Transverse colon (tissue), 4 donors: ENCODE measurements at regions not wholly inside any gene's neighbourhood (a gene's known extent, or its start where the extent isn't known, plus 50 kb on each side); places are given as distances from the start of the nearest gene placed in this dataset.

Experiments
- DNase-seq: peaks from one replicate; pipeline ENCODE4 v3.0.0-alpha.2; 2019
- H3K27ac ChIP-seq, 4 donors: fragments of 200-600 bp; sonication (generic); 2 replicates each; pipeline ENCODE4 v1.5.1; 2016 to 2018; ENCODE audit warnings: inconsistent platforms in 4 of 4
- H3K27me3 ChIP-seq: fragments of 200-600 bp; sonication (generic); 2 replicates; pipeline ENCODE4 v1.5.1; 2017; ENCODE audit warnings: inconsistent platforms
- H3K36me3 ChIP-seq, 4 donors: fragments of 200-600 bp; sonication (generic); 2 replicates each; pipeline ENCODE4 v1.5.1; 2017 to 2019; ENCODE audit warnings: inconsistent platforms in 4 of 4
- H3K4me1 ChIP-seq, 4 donors: fragments of 200-600 bp; sonication (generic); 2 replicates each; pipeline ENCODE4 v1.5.1; 2017 to 2020; ENCODE audit warnings: inconsistent platforms in 4 of 4
- H3K4me3 ChIP-seq, 4 donors: fragments of 200-600 bp; sonication (generic); 1 replicate in 1 of 4; 2 replicates in 3 of 4; pipeline versions ENCODE4 v1.5.1 to v1.6.1; 2017 to 2019; ENCODE audit warnings: inconsistent platforms in 4 of 4
- H3K9me3 ChIP-seq, 2 donors: fragments of 200-600 bp; sonication (generic); 2 replicates each; pipeline ENCODE4 v1.5.1; 2017 to 2019; ENCODE audit warnings: inconsistent platforms in 2 of 2
- CTCF ChIP-seq, 5 experiments: fragments of 200-600 bp in 3 of 5; fragments of 450-650 bp in 2 of 5; sonication (generic) in 3 of 5; IDR thresholded peaks; 1 replicate in 2 of 5; 2 replicates in 3 of 5; pipeline ENCODE4 v1.5.1; 2016 to 2017; ENCODE audit warnings: antibody characterized with exemption in 5 of 5, inconsistent platforms in 3 of 5, mild to moderate bottlenecking in 2 of 5, moderate library complexity in 1 of 5
- EP300 ChIP-seq: sonication (generic); formaldehyde crosslinking; IDR thresholded peaks from one replicate; pipeline ENCODE4 v1.6.1; 2017; ENCODE audit warnings: antibody characterized with exemption, low read depth
- POLR2A ChIP-seq: fragments of 450-650 bp; IDR thresholded peaks from one replicate; pipeline ENCODE4 v1.6.1; 2016; ENCODE audit warnings: antibody characterized with exemption, mild to moderate bottlenecking, moderate library complexity
- POLR2AphosphoS5 ChIP-seq, 3 donors: sonication (generic); formaldehyde crosslinking; IDR thresholded peaks; one replicate each; pipeline ENCODE4 v1.6.1; 2016; ENCODE audit warnings: antibody characterized with exemption in 3 of 3
- WGBS, 2 donors: methylation state at CpG; one replicate each; pipeline ENCODE4 v1.1.5; 2018; ENCODE audit warnings: low coverage in 1 of 2; 5-methylcytosine and 5-hydroxymethylcytosine counted together
- in situ Hi-C, 4 donors: fragments of 200-750 bp; cut with MboI; loops; one replicate each; pipeline versions ENCODE4 v1.15.0 to v1.15.1; 2017; ENCODE audit warnings: low sequenced_read_pairs in 3 of 4, low pct_ligation_motif_present in 1 of 4, low pct_unique_long_range_greater_than_20kb in 1 of 4
- intact Hi-C: fragments of 100-400 bp; cut with DNase I; formaldehyde crosslinking; loops from one replicate; pipeline ENCODE4 v1.15.1; 2023; ENCODE audit warnings: low total_unique reads

- WGBS, 2 donors: 38 to 54% methylated on average over 2 of the region's 2 CpGs
- TF ChIP-seq CTCF (IDR thresholded peaks at IDR 0.05) (no peak), EP300 (no peak), POLR2A (no peak), POLR2AphosphoS5 (IDR thresholded peaks at IDR 0.05) (no peak)
Observed at GRCh38 chr6:126524811-126525326, 185.0 kb downstream of the CENPW start.

GRCh38 chr6:126526547-126526946 lies 186.6 kb downstream of the CENPW start:
- no peak overlapping the region for H3K27ac ChIP-seq
- no peak for DNase-seq
- no peaks in the 10 kb centered on the region for H3K36me3 ChIP-seq
- H3K27me3 ChIP-seq: no peaks in the 10 kb centered on the region
- intact Hi-C loops (no loop called here), in situ Hi-C loops (no loop called here)
- no peaks in the 10 kb centered on the region for H3K9me3 ChIP-seq
- 86 to 93% methylated on average over 2 of the region's 2 CpGs for WGBS, 2 donors
- peaks cover 0 to 21% (median 6%) of the 10 kb centered on the region in 4 donors for H3K4me1 ChIP-seq
- TF ChIP-seq POLR2AphosphoS5 (IDR thresholded peaks at IDR 0.05): no peak
- TF ChIP-seq POLR2A: no peak
- no peak for TF ChIP-seq CTCF (IDR thresholded peaks at IDR 0.05)
- TF ChIP-seq EP300: no peak
- no peak overlapping the region for H3K4me3 ChIP-seq

More at GRCh38 chr6:126524811-126525326, 185.0 kb downstream of the CENPW start:
- Histone ChIP-seq H3K4me1 (peaks cover 0 to 4% (median 2%) of the 10 kb centered on the region in 4 donors), H3K36me3 (no peaks in the 10 kb centered on the region), H3K27ac (no peak overlapping the region), H3K27me3 (no peaks in the 10 kb centered on the region), H3K9me3 (no peaks in the 10 kb centered on the region), H3K4me3 (no peak overlapping the region)
- intact Hi-C loops: no loop called here
- DNase-seq: no peak
- in situ Hi-C loops: no loop called here

GRCh38 chr6:126526996-126527606 lies 187.2 kb downstream of the CENPW start:
- in situ Hi-C loops: no loop called here
- TF ChIP-seq POLR2A: no peak
- no peak for TF ChIP-seq EP300
- no peak for TF ChIP-seq CTCF (IDR thresholded peaks at IDR 0.05)
- TF ChIP-seq POLR2AphosphoS5 (IDR thresholded peaks at IDR 0.05): no peak
- no peaks in the 10 kb centered on the region for H3K27me3 ChIP-seq
- H3K9me3 ChIP-seq: no peaks in the 10 kb centered on the region
- intact Hi-C loops: no loop called here
- H3K36me3 ChIP-seq: no peaks in the 10 kb centered on the region
- H3K4me1 ChIP-seq: peaks cover 0 to 24% (median 6%) of the 10 kb centered on the region in 4 donors
- no peak overlapping the region for H3K4me3 ChIP-seq
- no peak for DNase-seq
- 46 to 71% methylated on average over 4 of the region's 4 CpGs for WGBS, 2 donors
- no peak overlapping the region for H3K27ac ChIP-seq

GRCh38 chr6:126529637-126530362 lies 189.9 kb downstream of the CENPW start:
- peaks cover 0 to 33% (median 7%) of the 10 kb centered on the region in 4 donors for H3K4me1 ChIP-seq
- peak overlapping the region in 2 of 4 donors; percentile 77 for H3K27ac ChIP-seq
- intact Hi-C loops (no loop called here), in situ Hi-C loops (no loop called here)
- no peak overlapping the region for H3K4me3 ChIP-seq
- H3K36me3 ChIP-seq: no peaks in the 10 kb centered on the region
- no peak for DNase-seq
- no peak for TF ChIP-seq EP300
- TF ChIP-seq CTCF (IDR thresholded peaks at IDR 0.05): peak in 4 of 5 experiments; percentile 14 to 40 (median 18)
- no peak for TF ChIP-seq POLR2A
- no peak for TF ChIP-seq POLR2AphosphoS5 (IDR thresholded peaks at IDR 0.05)
- no peaks in the 10 kb centered on the region for H3K9me3 ChIP-seq
- whole genome bisulfite sequencing, 2 donors: 54 to 86% methylated on average over 2 of the region's 2 CpGs
- H3K27me3 ChIP-seq: no peaks in the 10 kb centered on the region
